HepG2 (cell line): ENCODE measurements at regions not wholly inside any gene's neighbourhood (a gene's known extent, or its start where the extent isn't known, plus 50 kb on each side); places are given as distances from the start of the nearest gene placed in this dataset.

Source experiments
- ATAC-seq: fragments of 200-7000 bp; cut with Tn5 transposase; 3 replicates; pipeline ENCODE4 v1.9.1; 2020; ENCODE audit warnings: mild to moderate bottlenecking, moderate library complexity
- BruUV-seq: library from RNA; stranded (reverse); fragments of 400-500 nt; replicated peaks from 2 replicates; lab custom pipeline; 2021; lab: Mats Ljungman, UMichigan
- CTCF ChIA-PET: fragments of 300-600 bp; formaldehyde crosslinking; extraction: SDS; loops from one replicate; lab custom pipeline; 2021; ENCODE audit warnings: low total read pairs, inconsistent platforms, low intra/inter-chr PET ratio; lab: Yijun Ruan, JAX
- POLR2A ChIA-PET: fragments of 350-600 bp; sonication (Branson Sonifier 250); formaldehyde crosslinking; loops from one replicate; lab custom pipeline; 2020; ENCODE audit warnings: antibody characterized with exemption, inconsistent platforms; lab: Yijun Ruan, JAX
- DNase-seq: peaks from one replicate; pipeline ENCODE4 v3.0.0-alpha.2; 2015; ENCODE audit warnings: low spot score
- FAIRE-seq: peaks from 3 replicates; lab custom pipeline; 2011; peaks lifted over from hg19 to GRCh38; lab: Jason Lieb, UNC
- H2AFZ ChIP-seq: one replicate; pipeline ENCODE4 v1.6.1; 2011; ENCODE audit warnings: low read length, inconsistent platforms
- H3K27ac ChIP-seq: fragments of 300-600 bp; 3 replicates; pipeline ENCODE4 v1.8.0; 2011; ENCODE audit warnings: mixed run types, mild to moderate bottlenecking, mixed read lengths, low read length, inconsistent platforms; ENCODE audit not compliant: insufficient read depth; ENCODE audit errors: extremely low read length
- H3K27me3 ChIP-seq, 2 experiments: fragments of 200-600 bp in 1 of 2; 2 replicates in 1 of 2; 3 replicates in 1 of 2; pipeline versions ENCODE4 v1.6.0 to v1.8.0; 2011; ENCODE audit warnings: low read length in 2 of 2, mild to moderate bottlenecking in 2 of 2, moderate library complexity in 2 of 2, inconsistent platforms in 1 of 2; ENCODE audit not compliant: insufficient read depth in 2 of 2, control insufficient read depth in 1 of 2
- H3K36me3 ChIP-seq, 2 experiments: fragments of 200-600 bp in 1 of 2; replicated peaks in 1 of 2; 2 replicates in 1 of 2; 3 replicates in 1 of 2; pipeline versions ENCODE4 v1.5.1 to v1.8.0; 2011; ENCODE audit warnings: low read length in 2 of 2, inconsistent platforms in 1 of 2; ENCODE audit not compliant: insufficient read depth in 2 of 2, control insufficient read depth in 1 of 2
- H3K4me1 ChIP-seq: 2 replicates; pipeline ENCODE4 v1.5.1; 2012; ENCODE audit warnings: low read length, inconsistent platforms; ENCODE audit not compliant: insufficient read depth
- H3K4me2 ChIP-seq: 2 replicates; pipeline ENCODE4 v1.6.0; 2011; ENCODE audit warnings: low read depth, low read length, inconsistent platforms
- H3K4me3 ChIP-seq, 3 experiments: fragments of 200-600 bp in 1 of 3; sonication (generic), shearing (Covaris generic) in 1 of 3; replicated peaks in 1 of 3; 2 replicates each; pipeline ENCODE4 v1.5.1; 2011 to 2016; ENCODE audit warnings: low read length in 3 of 3, inconsistent platforms in 2 of 3, low read depth in 2 of 3, mild to moderate bottlenecking in 2 of 3, control low read depth in 1 of 3, mixed read lengths in 1 of 3; ENCODE audit not compliant: insufficient read depth in 1 of 3
- H3K79me2 ChIP-seq: one replicate; pipeline ENCODE4 v1.6.1; 2011; ENCODE audit warnings: low read length, inconsistent platforms; ENCODE audit not compliant: insufficient read depth
- H3K9ac ChIP-seq: 2 replicates; pipeline ENCODE4 v1.6.0; 2011; ENCODE audit warnings: mild to moderate bottlenecking, low read depth, low read length, inconsistent platforms; ENCODE audit not compliant: insufficient read depth
- H3K9me3 ChIP-seq: 2 replicates; pipeline ENCODE4 v1.5.1; 2012; ENCODE audit warnings: mild to moderate bottlenecking, low read length
- H4K20me1 ChIP-seq: 2 replicates; pipeline ENCODE4 v1.6.0; 2011; ENCODE audit warnings: inconsistent platforms, mild to moderate bottlenecking, low read length, moderate library complexity; ENCODE audit not compliant: insufficient read depth
- CREB1 ChIP-seq, 2 experiments: fragments of 450-650 bp in 1 of 2; IDR thresholded peaks; 2 replicates each; pipeline ENCODE4 v1.6.1; 2016 to 2017; ENCODE audit warnings: control low read depth in 1 of 2, mild to moderate bottlenecking in 1 of 2, missing compliant biosample characterization in 1 of 2, missing genetic modification characterization in 1 of 2
- FOXC1 ChIP-seq: sonication (generic); formaldehyde crosslinking; IDR thresholded peaks from 2 replicates; pipeline ENCODE4 v1.8.0; 2022; ENCODE audit warnings: mild to moderate bottlenecking, missing genetic modification reagents, borderline replicate concordance
- FOXP1 ChIP-seq, 2 experiments: fragments of 450-650 bp in 1 of 2; IDR thresholded peaks; 2 replicates each; pipeline ENCODE4 v1.6.1; 2017 to 2018; ENCODE audit warnings: antibody characterized with exemption in 1 of 2
- KDM6A ChIP-seq: IDR thresholded peaks from 2 replicates; pipeline ENCODE4 v1.6.1; 2016; ENCODE audit warnings: low read depth
- KLF16 ChIP-seq, 2 experiments: sonication (generic) in 1 of 2; formaldehyde crosslinking in 1 of 2; IDR thresholded peaks; 2 replicates each; pipeline versions ENCODE4 v1.6.1 to v1.8.0; 2016 to 2023; ENCODE audit warnings: missing genetic modification reagents in 2 of 2, missing compliant biosample characterization in 1 of 2
- KLF6 ChIP-seq: IDR thresholded peaks from 2 replicates; pipeline ENCODE4 v1.8.0; 2016; ENCODE audit warnings: missing biosample characterization, missing genetic modification reagents
- MBNL3 ChIP-seq: fragments of 250-450 bp; sonication (Bioruptor Pico); conservative IDR thresholded peaks from 2 replicates; pipeline ENCODE4 v1.8.0; 2022; ENCODE audit warnings: mild to moderate bottlenecking, inconsistent platforms
- MTF2 ChIP-seq: sonication (generic); formaldehyde crosslinking; IDR thresholded peaks from 2 replicates; pipeline ENCODE4 v1.5.0; 2020; ENCODE audit warnings: missing genetic modification reagents, borderline replicate concordance
- PAX8 ChIP-seq: sonication (generic); formaldehyde crosslinking; IDR thresholded peaks from 2 replicates; pipeline ENCODE4 v1.8.0; 2022; ENCODE audit warnings: mild to moderate bottlenecking, missing genetic modification reagents, borderline replicate concordance
- SMC3 ChIP-seq: IDR thresholded peaks from 2 replicates; pipeline ENCODE4 v1.6.1; 2011; ENCODE audit warnings: low read length, improper control_type of control experiment
- TOPORS ChIP-seq: sonication (generic); formaldehyde crosslinking; IDR thresholded peaks from 2 replicates; pipeline ENCODE4 v1.8.0; 2023; ENCODE audit warnings: mild to moderate bottlenecking, missing genetic modification reagents
- ZBTB42 ChIP-seq: sonication (generic); formaldehyde crosslinking; IDR thresholded peaks from 2 replicates; pipeline ENCODE4 v1.5.0; 2020; ENCODE audit warnings: mild to moderate bottlenecking, missing genetic modification reagents
- ZNF33B ChIP-seq: sonication (generic); formaldehyde crosslinking; IDR thresholded peaks from 2 replicates; pipeline ENCODE4 v1.5.1; 2020; ENCODE audit warnings: mild to moderate bottlenecking, missing genetic modification reagents
- ZNF570 ChIP-seq: sonication (generic); formaldehyde crosslinking; IDR thresholded peaks from 2 replicates; pipeline ENCODE4 v1.4.0; 2020; ENCODE audit warnings: mild to moderate bottlenecking, missing genetic modification reagents, borderline replicate concordance
- ZNF652 ChIP-seq: IDR thresholded peaks from 2 replicates; pipeline ENCODE4 v1.6.1; 2016; ENCODE audit warnings: low read depth, borderline replicate concordance
- ZNF709 ChIP-seq: sonication (generic); formaldehyde crosslinking; IDR thresholded peaks from 2 replicates; pipeline ENCODE4 v1.5.0; 2020; ENCODE audit warnings: mild to moderate bottlenecking, missing genetic modification reagents
- ZNF773 ChIP-seq: sonication (generic); formaldehyde crosslinking; IDR thresholded peaks from 2 replicates; pipeline ENCODE4 v1.4.0; 2020; ENCODE audit warnings: missing genetic modification reagents, borderline replicate concordance
- WGBS: methylation state at CpG from one replicate; pipeline ENCODE4 v1.1.6; 2017; ENCODE audit warnings: low lambda C conversion rate; 5-methylcytosine and 5-hydroxymethylcytosine counted together
- in situ Hi-C: cut with HindIII; loops from 2 replicates; pipeline ENCODE4 v1.10.0; 2017; ENCODE audit warnings: low pct_unique_long_range_greater_than_20kb; ENCODE audit not compliant: extremely low pct_ligation_motif_present
- intact Hi-C: fragments of 100-400 bp; cut with micrococcal nuclease; formaldehyde crosslinking; loops from one replicate; pipeline ENCODE4 v1.10.0; 2022; ENCODE audit not compliant: unreplicated experiment
- TF ChIP-seq, protein P1 (sequence below): sonication (generic); formaldehyde crosslinking; conservative IDR thresholded peaks from 2 replicates; pipeline ENCODE4 v1.4.0; 2020; ENCODE audit warnings: missing genetic modification reagents
- TF ChIP-seq, protein P2 (sequence below): sonication (generic); formaldehyde crosslinking; IDR thresholded peaks from 2 replicates; pipeline ENCODE4 v1.4.0; 2020; ENCODE audit warnings: missing genetic modification reagents; ENCODE audit errors: not compliant biosample characterization
- TF ChIP-seq, protein P3 (sequence below): sonication (generic); formaldehyde crosslinking; IDR thresholded peaks from 2 replicates; pipeline ENCODE4 v1.4.0; 2020; ENCODE audit warnings: missing genetic modification reagents
- TF ChIP-seq, protein P4 (sequence below), 2 experiments: fragments of 450-650 bp in 1 of 2; sonication (generic) in 1 of 2; formaldehyde crosslinking; IDR thresholded peaks; 2 replicates each; pipeline versions ENCODE4 v1.5.0 to v1.8.0; 2020 to 2022; ENCODE audit warnings: mild to moderate bottlenecking in 1 of 2, missing genetic modification reagents in 1 of 2

DNA sequence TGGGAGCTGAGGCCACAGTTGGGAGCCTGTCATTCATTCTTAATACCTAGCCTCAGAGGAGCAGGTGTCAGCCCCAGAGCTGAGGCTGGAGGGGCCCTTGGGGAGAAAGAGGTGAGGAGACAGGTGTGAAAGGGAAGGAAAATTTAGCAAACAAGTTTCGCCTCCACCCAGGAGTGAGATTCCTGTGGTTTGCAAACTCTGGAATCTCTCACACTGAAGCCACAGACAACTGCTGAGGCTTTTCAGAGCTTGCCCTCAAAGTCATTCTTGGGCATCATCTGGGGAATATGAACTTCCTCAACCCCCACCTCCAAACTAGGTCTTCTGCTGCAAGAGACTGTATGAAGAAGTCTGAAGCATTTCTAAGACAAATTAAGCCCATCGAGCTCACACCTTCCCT lies 589.5 kb upstream of the TBX3 start (continued):
- TF ChIP-seq ZBTB42 (CRISPR knock-in tag), result no peak

DNA sequence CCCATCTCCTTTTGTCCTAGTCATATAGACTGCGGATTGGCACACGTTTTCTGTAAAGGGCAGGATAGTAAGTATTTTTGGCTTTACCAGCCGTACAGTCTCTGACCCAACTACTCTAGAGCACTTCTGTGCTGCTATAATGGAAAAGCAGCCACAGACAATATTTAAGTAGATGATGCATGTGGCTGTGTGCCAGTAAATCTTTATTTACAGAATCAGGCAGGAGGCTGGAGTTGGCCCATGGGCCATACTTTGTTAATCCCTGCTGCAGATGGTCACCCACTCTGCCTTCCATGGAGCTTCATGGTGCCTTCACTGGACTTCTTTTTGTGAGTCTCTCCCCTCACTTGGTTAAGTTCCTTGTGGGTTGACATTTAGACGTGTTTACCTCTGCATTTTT lies 584.5 kb upstream of the TBX3 start:
- ChIA-PET POLR2A (no interaction called here), CTCF (no interaction called here)
- FAIRE-seq (no peak), DNase-seq (no peak), ATAC-seq (no peak)
- intact Hi-C loops (no loop called here), in situ Hi-C loops (no loop called here)
- Histone ChIP-seq H4K20me1 (no peaks in the 10 kb centered on the region), H3K79me2 (no peaks in the 10 kb centered on the region), H3K9me3 (no peaks in the 10 kb centered on the region), H3K36me3 (no peaks in the 10 kb centered on the region), H3K9ac (no peak overlapping the region), H3K4me2 (no peak overlapping the region), H2AFZ (no peak overlapping the region), H3K27me3 (no peaks in the 10 kb centered on the region; a peak in 1 of 5 replicates), H3K27ac (no peak overlapping the region), H3K4me3 (no peak overlapping the region), H3K4me1 (no peaks in the 10 kb centered on the region)
- 48% methylated on average over 4 of the region's 4 CpGs for WGBS
- no TSS peak for BruUV-seq
- TF ChIP-seq FOXP1 (IDR thresholded peaks at IDR 0.05) (no peak), FOXP1 (CRISPR knock-in tag; IDR thresholded peaks at IDR 0.05) (no peak), KLF16 (CRISPR knock-in tag; IDR thresholded peaks at IDR 0.05) (no peak), ZNF570 (no peak), MBNL3 (CRISPR knock-in tag) (no peak), ZNF33B (CRISPR knock-in tag) (no peak), SMC3 (no peak), KLF6 (no peak), FOXC1 (CRISPR knock-in tag) (no peak), MTF2 (CRISPR knock-in tag) (no peak), ZNF709 (CRISPR knock-in tag) (no peak), ZNF652 (CRISPR knock-in tag) (no peak), TOPORS (CRISPR knock-in tag) (no peak), KDM6A (CRISPR knock-in tag) (no peak), CREB1 (IDR thresholded peaks at IDR 0.05) (no peak), CREB1 (CRISPR knock-in tag; IDR thresholded peaks at IDR 0.05) (no peak), ZNF773 (CRISPR knock-in tag) (no peak), PAX8 (CRISPR knock-in tag) (no peak)
- TF ChIP-seq, protein P1, sequence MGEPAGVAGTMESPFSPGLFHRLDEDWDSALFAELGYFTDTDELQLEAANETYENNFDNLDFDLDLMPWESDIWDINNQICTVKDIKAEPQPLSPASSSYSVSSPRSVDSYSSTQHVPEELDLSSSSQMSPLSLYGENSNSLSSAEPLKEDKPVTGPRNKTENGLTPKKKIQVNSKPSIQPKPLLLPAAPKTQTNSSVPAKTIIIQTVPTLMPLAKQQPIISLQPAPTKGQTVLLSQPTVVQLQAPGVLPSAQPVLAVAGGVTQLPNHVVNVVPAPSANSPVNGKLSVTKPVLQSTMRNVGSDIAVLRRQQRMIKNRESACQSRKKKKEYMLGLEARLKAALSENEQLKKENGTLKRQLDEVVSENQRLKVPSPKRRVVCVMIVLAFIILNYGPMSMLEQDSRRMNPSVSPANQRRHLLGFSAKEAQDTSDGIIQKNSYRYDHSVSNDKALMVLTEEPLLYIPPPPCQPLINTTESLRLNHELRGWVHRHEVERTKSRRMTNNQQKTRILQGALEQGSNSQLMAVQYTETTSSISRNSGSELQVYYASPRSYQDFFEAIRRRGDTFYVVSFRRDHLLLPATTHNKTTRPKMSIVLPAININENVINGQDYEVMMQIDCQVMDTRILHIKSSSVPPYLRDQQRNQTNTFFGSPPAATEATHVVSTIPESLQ, result no peak
- TF ChIP-seq, protein P2, sequence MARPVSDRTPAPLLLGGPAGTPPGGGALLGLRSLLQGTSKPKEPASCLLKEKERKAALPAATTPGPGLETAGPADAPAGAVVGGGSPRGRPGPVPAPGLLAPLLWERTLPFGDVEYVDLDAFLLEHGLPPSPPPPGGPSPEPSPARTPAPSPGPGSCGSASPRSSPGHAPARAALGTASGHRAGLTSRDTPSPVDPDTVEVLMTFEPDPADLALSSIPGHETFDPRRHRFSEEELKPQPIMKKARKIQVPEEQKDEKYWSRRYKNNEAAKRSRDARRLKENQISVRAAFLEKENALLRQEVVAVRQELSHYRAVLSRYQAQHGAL (CRISPR knock-in tag), result no peak
- TF ChIP-seq, protein P3, sequence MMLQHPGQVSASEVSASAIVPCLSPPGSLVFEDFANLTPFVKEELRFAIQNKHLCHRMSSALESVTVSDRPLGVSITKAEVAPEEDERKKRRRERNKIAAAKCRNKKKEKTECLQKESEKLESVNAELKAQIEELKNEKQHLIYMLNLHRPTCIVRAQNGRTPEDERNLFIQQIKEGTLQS (CRISPR knock-in tag), result no peak
- TF ChIP-seq, protein P4, sequence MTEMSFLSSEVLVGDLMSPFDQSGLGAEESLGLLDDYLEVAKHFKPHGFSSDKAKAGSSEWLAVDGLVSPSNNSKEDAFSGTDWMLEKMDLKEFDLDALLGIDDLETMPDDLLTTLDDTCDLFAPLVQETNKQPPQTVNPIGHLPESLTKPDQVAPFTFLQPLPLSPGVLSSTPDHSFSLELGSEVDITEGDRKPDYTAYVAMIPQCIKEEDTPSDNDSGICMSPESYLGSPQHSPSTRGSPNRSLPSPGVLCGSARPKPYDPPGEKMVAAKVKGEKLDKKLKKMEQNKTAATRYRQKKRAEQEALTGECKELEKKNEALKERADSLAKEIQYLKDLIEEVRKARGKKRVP (CRISPR knock-in tag; IDR thresholded peaks at IDR 0.05), result no peak
